COLO668 (cell line): ENCODE measurements at regions not wholly inside any gene's neighbourhood (a gene's known extent, or its start where the extent isn't known, plus 50 kb on each side); places are given as distances from the start of the nearest gene placed in this dataset.
A peak's percentile ranks its signal among the peaks of the same experiment; 100 is the strongest.

Experiments used
- DNase-seq: peaks from one replicate; lab custom pipeline; 2025; ENCODE audit not compliant: unreplicated experiment; lab: John Stamatoyannopoulos, UW

- no peak for DNase-seq
Measured at GRCh38 chrX:39950018-39950688, 147.6 kb downstream of the BCOR start.

- peak; percentile 24 for DNase-seq
Measured at GRCh38 chrX:39952989-39953388, 144.8 kb downstream of the BCOR start.

GRCh38 chrX:39953879-39954278 is 143.9 kb downstream of the BCOR start:
- peak; percentile 78 for DNase-seq

- no peak for DNase-seq
Measured at GRCh38 chrX:39954851-39955250, 142.9 kb downstream of the BCOR start.

GRCh38 chrX:39955625-39956024 is 142.1 kb downstream of the BCOR start:
- no peak for DNase-seq

- no peak for DNase-seq
Measured at GRCh38 chrX:39956803-39957394, 140.9 kb downstream of the BCOR start.

- no peak for DNase-seq
Measured at GRCh38 chrX:39957816-39958566, 139.8 kb downstream of the BCOR start.

- DNase-seq: no peak
Measured at GRCh38 chrX:39958850-39959249, 138.9 kb downstream of the BCOR start.

GRCh38 chrX:39960219-39960618 is 137.5 kb downstream of the BCOR start:
- no peak for DNase-seq

- DNase-seq: no peak
Measured at GRCh38 chrX:39961441-39961840, 136.3 kb downstream of the BCOR start.

- no peak for DNase-seq
Measured at GRCh38 chrX:39965051-39965573, 132.6 kb downstream of the BCOR start.

- DNase-seq: no peak
Measured at GRCh38 chrX:39966176-39966575, 131.6 kb downstream of the BCOR start.

- no peak for DNase-seq
Measured at GRCh38 chrX:39967348-39967747, 130.4 kb downstream of the BCOR start.

GRCh38 chrX:39969099-39969818 is 128.5 kb downstream of the BCOR start:
- peak; percentile 78 for DNase-seq

GRCh38 chrX:39969819-39970504 is 127.8 kb downstream of the BCOR start:
- no peak for DNase-seq

- DNase-seq: no peak
Measured at GRCh38 chrX:39971760-39972159, 126.0 kb downstream of the BCOR start.

GRCh38 chrX:39972340-39972739 is 125.4 kb downstream of the BCOR start:
- no peak for DNase-seq

- DNase-seq: no peak
Measured at GRCh38 chrX:39973810-39974209, 123.9 kb downstream of the BCOR start.

GRCh38 chrX:39974270-39974669 is 123.5 kb downstream of the BCOR start:
- DNase-seq: peak; percentile 25

GRCh38 chrX:39975101-39975925 is 122.4 kb downstream of the BCOR start:
- DNase-seq: peak; percentile 64
